Lung (tissue), 11 donors: ENCODE measurements at regions not wholly inside any gene's neighbourhood (a gene's known extent, or its start where the extent isn't known, plus 50 kb on each side); places are given as distances from the start of the nearest gene placed in this dataset.

Experiments used
- ATAC-seq: fragments of 200-7000 bp; cut with Tn5 transposase; one replicate; pipeline ENCODE4 v1.9.1; 2020; ENCODE audit warnings: moderate number of reproducible peaks; ENCODE audit not compliant: insufficient read depth, low FRiP score
- DNase-seq, 3 donors: peaks; one replicate each; pipeline ENCODE4 v3.0.0-alpha.2; 2013 to 2017
- H3K27ac ChIP-seq, 2 donors: one replicate each; pipeline ENCODE4 v1.5.1; 2013; ENCODE audit warnings: mild to moderate bottlenecking in 2 of 2, moderate library complexity in 2 of 2, control low read depth in 1 of 2, inconsistent platforms in 1 of 2, low read depth in 1 of 2, low read length in 1 of 2
- H3K27me3 ChIP-seq, 3 donors: one replicate each; pipeline ENCODE4 v1.5.1; 2013; ENCODE audit warnings: low read length in 2 of 3; ENCODE audit not compliant: control insufficient read depth in 3 of 3, insufficient read depth in 3 of 3
- H3K36me3 ChIP-seq, 4 donors: one replicate each; pipeline ENCODE4 v1.5.1; 2013; ENCODE audit warnings: low read length in 4 of 4, mild to moderate bottlenecking in 1 of 4, moderate library complexity in 1 of 4; ENCODE audit not compliant: control insufficient read depth in 4 of 4, insufficient read depth in 4 of 4
- H3K4me1 ChIP-seq, 5 donors: one replicate each; pipeline ENCODE4 v1.5.1; 2013; ENCODE audit warnings: low read length in 5 of 5, mild to moderate bottlenecking in 2 of 5, moderate library complexity in 1 of 5; ENCODE audit not compliant: control insufficient read depth in 5 of 5, insufficient read depth in 5 of 5
- H3K4me3 ChIP-seq: one replicate; pipeline ENCODE4 v1.5.1; 2013; ENCODE audit warnings: mild to moderate bottlenecking, control low read depth, moderate library complexity
- H3K9ac ChIP-seq, 2 donors: one replicate each; pipeline ENCODE4 v1.5.1; 2013; ENCODE audit warnings: low read length in 2 of 2, control low read depth in 1 of 2; ENCODE audit not compliant: insufficient read depth in 1 of 2
- H3K9me3 ChIP-seq, 4 donors: one replicate each; pipeline ENCODE4 v1.5.1; 2013; ENCODE audit warnings: low read length in 3 of 4, mild to moderate bottlenecking in 1 of 4, moderate library complexity in 1 of 4; ENCODE audit not compliant: control insufficient read depth in 4 of 4, insufficient read depth in 3 of 4
- CTCF ChIP-seq: IDR thresholded peaks from 2 replicates; pipeline ENCODE4 v1.5.1; 2012; ENCODE audit warnings: mild to moderate bottlenecking; ENCODE audit errors: control extremely low read depth, extremely low read depth
- WGBS, 2 donors: extraction: QIAGEN DNeasy Blood & Tissue Kit; methylation state at CpG; one replicate each; pipeline ENCODE4 v1.1.7; 2013; 5-methylcytosine and 5-hydroxymethylcytosine counted together
- donor health status: control.
- donor health status: control.
- donor health status: Bipolar disorder and iron deficiency.
- donor health status: healthy.
- donor health status: DM: yes; HTN: yes; CAD: no.

GRCh38 chr1:58144698-58145270 lies 401.7 kb downstream of the OMA1 start:
- no peak for DNase-seq
- no peak overlapping the region for H3K27ac ChIP-seq
- no peak overlapping the region for H3K9ac ChIP-seq
- no peak for ATAC-seq
- 96 to 97% methylated on average over 5 of the region's 5 CpGs for WGBS, 2 donors
- peaks cover 0 to 6% (median 0%) of the 10 kb centered on the region in 5 donors for H3K4me1 ChIP-seq
- no peak overlapping the region for H3K4me3 ChIP-seq
- TF ChIP-seq CTCF, result no peak
- H3K9me3 ChIP-seq, result no peaks in the 10 kb centered on the region
- no peaks in the 10 kb centered on the region for H3K27me3 ChIP-seq
- H3K36me3 ChIP-seq, result no peaks in the 10 kb centered on the region

GRCh38 chr1:58143972-58144697 lies 402.4 kb downstream of the OMA1 start:
- no peak overlapping the region for H3K9ac ChIP-seq
- no peak for TF ChIP-seq CTCF
- ATAC-seq, result no peak
- no peak overlapping the region for H3K27ac ChIP-seq
- WGBS, 2 donors, result 63 to 68% methylated on average over 4 of the region's 4 CpGs
- H3K4me1 ChIP-seq, result peaks cover 0 to 6% (median 0%) of the 10 kb centered on the region in 5 donors
- H3K4me3 ChIP-seq, result no peak overlapping the region
- no peaks in the 10 kb centered on the region for H3K36me3 ChIP-seq
- H3K27me3 ChIP-seq, result no peaks in the 10 kb centered on the region
- no peaks in the 10 kb centered on the region for H3K9me3 ChIP-seq
- peak in 2 of 3 donors; percentile 62 to 69 for DNase-seq

- no peak for ATAC-seq
- Histone ChIP-seq H3K27ac (no peak overlapping the region), H3K9ac (no peak overlapping the region), H3K9me3 (peaks cover 0 to 3% (median 0%) of the 10 kb centered on the region in 4 donors), H3K36me3 (no peaks in the 10 kb centered on the region), H3K27me3 (no peaks in the 10 kb centered on the region), H3K4me1 (no peaks in the 10 kb centered on the region), H3K4me3 (no peak overlapping the region)
- no peak for DNase-seq
- WGBS, 2 donors, result 14 to 51% methylated on average over 2 of the region's 2 CpGs
- no peak for TF ChIP-seq CTCF
Measured at GRCh38 chr1:58136387-58136786, 410.1 kb downstream of the OMA1 start.
